Stimulated activated CD8-positive, alpha-beta memory T cell treated with anti-CD3 and anti-CD28 coated beads, Interleukin-15, amount 100 ng/mL, for 4 hours (primary cell): ENCODE measurements at regions not wholly inside any gene's neighbourhood (a gene's known extent, or its start where the extent isn't known, plus 50 kb on each side); places are given as distances from the start of the nearest gene placed in this dataset.
"Not testable (repeated sequence)": the region's sequence is repeated elsewhere in the genome, so short reads cannot be mapped to it uniquely, and the experiment has no call there.

Source experiments
- DNase-seq, 2 donors: peaks; one replicate each; pipeline ENCODE4 v3.0.0-alpha.2; 2020; ENCODE audit warnings: low read depth in 2 of 2

DNA sequence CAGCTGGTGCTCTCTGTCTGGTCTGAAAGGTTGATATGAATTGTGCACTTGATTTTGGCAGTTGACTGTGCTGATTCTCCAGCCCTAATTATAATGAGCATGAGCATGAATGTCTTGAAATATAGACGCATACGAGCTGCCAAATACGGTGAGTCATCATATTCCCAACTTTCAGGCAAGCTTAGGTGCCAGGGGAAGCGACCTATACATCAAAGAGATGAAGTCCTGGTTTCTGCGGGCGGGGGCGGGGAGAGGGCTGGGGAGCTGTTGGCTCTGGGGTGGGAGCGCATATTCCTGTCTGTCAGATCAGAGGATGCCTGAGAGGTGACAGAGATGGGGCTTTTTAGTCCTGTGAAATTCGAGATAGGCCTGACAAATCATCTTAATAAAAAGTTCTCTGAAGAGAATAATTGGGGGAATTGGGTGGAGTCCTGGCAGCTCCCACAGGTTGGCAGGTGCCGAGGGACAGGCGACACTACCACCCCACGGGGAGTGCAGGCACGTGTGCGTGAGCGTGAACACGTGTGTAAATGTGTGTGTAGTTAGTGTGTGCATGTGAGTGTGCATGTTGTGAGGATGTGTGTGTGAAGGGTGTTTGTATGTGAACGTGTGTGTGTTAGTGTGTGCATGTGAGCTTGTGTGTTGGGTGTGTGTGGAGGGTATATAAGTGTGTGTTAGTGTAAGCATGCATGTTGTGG is 865.3 kb downstream of the TBC1D22A start:
- DNase-seq: no peak

GRCh38 chr22:47626428-47627390 is 864.3 kb downstream of the TBC1D22A start:
- DNase-seq: no peak

DNA sequence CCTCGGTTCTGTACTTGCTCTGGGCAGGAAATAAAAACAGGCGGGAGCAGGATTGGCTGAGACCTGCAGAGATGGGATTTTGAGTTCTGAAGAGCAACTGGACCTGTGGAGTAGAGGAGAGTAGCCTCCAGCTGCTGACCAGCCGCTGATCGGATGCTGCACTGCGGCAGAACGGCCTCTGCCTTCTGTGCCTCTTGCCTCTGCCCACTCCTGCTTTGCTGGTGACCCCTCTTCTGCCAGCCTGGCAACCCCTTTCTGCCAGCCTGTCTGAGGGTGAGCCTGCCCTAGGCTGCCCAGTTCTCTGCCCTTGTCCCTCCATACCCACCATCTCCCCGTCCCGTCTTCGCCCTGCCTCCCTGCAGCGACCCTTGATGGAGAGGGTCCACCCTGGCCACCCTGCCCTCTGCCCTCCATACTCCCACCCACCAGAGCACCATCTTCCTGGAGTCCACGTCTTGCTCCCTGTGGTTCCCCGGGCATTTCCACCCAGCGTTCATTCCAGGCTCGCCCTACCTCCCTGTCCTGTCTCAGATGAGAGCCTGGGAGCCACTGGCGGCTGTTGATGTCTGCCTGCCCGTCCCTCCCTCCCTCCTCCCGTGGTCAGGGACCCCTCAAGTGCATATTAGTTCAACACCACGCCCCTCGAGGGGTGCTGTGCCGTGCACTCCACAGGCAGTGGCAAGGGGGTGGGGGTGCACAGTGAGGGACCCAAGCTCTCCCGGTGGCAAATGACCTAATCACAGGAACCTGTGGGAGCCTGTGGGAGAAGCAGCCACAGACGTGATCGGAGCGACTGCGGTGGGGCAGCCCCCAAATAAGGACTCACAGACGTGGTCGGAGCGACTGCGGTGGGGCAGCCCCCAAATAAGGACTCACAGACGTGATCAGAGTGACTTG is 863.3 kb downstream of the TBC1D22A start:
- no peak for DNase-seq

GRCh38 chr22:47625013-47625385 is 862.5 kb downstream of the TBC1D22A start:
- DNase-seq: no peak

DNA sequence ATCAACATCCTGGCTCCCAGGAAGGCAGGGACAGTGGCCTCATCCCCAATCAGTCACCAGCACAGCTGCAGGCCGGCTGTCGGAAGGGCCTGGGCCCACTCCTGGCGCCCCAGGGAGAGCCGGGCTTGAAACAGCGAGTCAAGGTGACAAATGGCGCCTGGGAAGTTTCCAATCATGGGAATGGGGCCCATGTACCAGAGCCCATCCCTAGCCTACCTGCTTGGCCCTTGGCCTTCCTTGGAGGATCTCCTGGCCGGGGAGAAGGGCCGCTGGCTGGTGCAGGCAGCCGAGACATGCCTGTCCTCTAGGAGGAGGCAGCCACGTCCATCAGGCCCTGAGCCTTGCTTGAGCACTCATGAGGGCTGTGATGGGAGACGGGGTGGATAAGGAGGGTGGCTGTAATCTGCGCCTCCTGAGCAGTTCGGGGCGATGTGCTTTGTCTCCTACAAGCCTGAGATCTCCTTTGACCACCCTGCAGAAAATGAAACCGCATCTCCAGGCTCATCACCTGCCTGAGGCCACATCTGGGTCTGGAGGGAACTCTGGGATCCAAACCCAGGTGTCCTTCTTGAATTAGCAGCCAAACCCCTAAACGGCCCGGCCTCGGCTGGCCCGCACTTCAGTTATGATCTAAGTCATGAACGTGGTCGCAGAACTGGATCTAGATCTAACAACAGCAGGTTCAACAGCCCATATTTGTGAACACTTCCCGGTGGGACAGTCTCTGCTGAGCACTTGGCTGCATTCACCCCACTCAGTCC is 862.0 kb downstream of the TBC1D22A start:
- no peak for DNase-seq

DNA sequence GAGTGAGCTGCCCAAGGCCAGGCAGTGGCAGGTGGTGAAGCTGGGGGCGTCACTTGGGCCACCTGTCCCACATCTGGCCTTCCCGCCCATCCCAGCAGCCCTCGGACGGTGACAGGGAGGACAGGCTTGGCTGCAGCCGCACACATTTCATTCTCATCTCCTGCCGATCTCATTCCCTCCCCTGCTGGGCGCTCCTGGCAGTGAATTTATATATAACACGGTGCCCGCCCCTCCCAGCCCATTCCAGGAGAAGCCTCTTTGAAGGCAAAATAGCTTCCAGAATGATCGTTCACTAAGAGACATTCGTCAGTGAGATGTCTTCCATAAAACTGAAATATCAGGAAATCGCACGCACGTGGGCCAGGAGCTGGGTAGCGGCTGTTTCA is 861.3 kb downstream of the TBC1D22A start:
- DNase-seq: no peak

DNA sequence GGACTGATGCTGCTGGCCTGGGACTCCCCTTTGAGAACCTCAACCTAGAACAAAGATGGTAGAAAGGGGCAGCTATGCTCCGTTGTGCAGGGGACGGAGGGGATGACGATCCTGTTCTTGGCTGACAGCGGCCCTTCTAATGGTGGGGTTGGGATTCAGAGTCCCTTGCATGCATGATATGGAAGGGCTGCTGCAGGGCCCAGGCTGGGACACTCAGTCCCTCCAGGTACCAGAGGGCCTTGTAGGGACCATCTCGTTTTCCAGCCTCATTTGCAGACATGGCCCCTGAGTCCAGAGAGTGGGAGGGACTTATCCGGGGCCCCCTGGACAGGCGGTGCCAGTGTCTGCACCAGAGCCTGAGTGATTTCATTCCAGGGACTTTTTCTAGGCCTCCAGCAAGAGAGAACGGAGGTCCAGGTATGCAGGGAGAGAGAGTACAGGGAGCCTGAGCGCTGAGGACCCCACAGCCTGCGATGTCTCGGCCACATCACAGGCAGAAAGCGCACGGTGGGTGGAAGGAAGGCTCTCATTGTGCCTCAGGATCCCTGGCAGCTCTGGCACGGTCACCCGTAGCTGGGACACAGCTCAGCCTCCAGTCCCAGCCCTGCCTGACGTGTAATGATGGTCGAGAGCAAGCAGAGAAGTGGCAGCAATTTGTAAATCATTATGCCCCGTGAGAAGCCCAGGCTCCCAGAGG is 860.8 kb downstream of the TBC1D22A start:
- DNase-seq: no peak

DNA sequence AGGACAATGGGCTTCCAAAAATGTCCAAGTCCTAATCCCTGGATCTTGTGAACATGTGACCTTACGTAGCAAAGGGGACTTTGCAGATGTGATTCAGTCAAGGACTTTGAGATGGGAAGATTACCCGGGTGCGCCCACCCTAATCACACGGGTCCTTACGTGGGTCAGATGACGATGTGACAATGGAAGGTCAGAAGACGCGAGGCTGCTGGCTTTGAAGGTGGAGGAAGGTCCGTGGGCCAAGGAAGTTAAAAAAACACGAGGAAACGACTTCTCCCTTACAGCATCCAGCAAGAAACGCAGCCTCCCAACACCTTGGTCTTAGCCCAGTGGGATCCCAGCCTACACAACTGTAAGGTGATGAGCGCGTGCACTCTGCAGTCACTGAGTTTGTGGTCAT is 860.1 kb downstream of the TBC1D22A start:
- DNase-seq: no peak

GRCh38 chr22:47621253-47621652 is 858.8 kb downstream of the TBC1D22A start:
- DNase-seq: no peak

GRCh38 chr22:47620391-47620790 is 857.9 kb downstream of the TBC1D22A start:
- DNase-seq: no peak

DNA sequence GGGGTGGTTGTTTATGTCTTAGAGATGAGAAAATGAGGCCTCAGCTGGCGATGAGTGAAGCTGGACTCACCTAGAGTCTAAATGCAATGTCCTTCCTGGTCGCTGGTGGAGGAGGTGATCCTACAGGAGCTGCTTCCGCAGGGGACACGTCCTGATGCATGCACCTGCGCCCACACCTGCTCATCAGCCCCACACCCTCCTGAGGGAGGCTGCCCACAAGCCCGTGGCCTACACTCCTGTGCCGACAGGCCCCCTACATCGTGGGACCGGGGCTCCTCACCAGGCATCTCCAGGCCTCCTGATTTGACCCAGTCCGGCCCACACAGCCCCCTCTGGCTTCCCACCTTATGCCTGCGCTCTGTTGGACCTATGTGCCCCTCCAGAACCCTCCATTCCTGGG is 857.2 kb downstream of the TBC1D22A start:
- no peak for DNase-seq

DNA sequence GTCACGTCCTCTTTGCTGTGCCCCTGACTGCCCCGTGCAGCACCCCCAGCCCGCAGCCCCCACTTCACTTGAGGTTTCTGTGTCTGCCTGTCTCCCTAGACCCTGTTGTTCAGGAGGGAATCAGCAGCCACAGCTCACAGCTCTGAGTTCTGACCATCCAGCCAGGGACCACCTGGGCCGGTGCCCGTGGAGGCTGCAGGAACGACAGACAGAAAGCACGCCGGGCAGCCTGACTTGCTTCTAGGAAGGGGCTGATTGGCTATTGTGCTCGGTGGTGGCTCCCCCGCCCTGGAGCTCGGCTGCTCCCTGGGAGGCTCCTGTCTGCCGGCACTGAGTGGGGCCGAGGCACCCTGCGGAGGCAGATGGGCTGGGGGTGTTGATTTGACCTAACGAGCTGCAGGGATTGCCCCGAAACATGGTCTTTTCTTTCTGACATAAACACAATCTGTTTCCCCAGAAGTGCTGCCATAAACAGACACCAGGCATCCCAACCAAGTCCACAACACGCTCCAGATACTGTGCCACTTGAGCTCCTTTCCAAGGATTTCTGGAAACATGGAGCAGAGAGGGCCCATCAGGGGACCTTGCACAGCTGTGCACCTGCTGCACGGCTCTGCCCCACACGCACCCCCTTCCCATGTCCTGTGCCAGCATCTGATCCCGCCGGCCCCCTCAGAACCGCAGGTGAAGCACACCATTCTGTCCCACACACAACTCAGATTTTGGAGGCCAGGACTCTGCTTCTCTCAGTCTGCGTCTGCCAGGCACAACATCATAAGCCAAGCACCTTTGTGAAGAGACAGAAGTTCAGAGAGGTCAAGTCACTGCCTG is 855.9 kb downstream of the TBC1D22A start:
- DNase-seq: no peak

DNA sequence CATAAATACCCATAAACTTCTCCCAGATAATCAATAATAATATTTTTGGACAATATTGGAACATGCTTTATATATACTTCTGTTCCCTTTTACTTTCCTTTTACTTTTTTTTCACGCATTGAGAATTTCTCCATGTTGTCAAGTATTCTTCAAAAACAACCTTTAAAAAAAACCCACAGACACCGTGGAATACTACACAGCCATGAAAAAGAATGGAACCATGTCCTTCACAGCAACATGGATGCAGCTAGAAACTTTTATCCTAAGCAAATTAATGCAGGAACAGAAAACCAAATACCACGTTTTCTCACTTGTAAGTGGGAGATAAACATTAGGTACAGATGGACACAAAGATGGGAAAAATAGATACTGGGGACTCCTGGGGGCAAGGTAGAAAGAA is 854.7 kb downstream of the TBC1D22A start:
- no peak for DNase-seq

DNA sequence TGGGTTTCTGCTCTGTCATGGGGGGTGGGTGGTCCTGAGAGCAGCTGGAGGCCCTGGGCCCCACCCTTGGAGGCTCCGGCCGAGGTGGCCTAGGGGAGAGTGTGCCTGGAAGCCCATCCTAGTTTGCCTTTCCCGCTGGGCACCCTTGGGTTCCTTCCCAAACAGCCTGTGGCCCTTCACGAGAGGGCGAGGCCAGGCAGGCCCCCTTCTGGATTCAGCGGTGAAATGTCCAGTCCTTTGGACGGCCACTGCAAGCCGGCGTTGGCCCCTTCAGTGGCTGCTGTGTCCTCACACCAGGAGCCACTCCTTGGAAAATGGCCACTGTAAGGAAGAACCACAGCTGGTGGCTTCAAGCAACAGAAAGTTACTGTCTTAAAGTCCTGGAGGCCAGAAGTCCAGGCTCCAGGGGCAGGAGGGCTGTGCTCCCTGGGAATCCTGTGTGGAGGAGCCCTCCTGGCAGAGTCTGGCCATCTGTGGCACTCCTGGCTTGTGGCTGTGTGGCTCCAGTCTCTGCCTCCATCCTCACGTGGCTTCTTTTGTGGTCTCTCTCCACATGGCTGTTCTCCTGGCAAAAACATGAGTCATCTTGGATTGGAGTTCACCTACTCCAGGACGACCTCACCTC is 854.1 kb downstream of the TBC1D22A start:
- no peak for DNase-seq

- no peak for DNase-seq
Measured at GRCh38 chr22:47615051-47615450, 852.6 kb downstream of the TBC1D22A start.

GRCh38 chr22:47613606-47614350 is 851.3 kb downstream of the TBC1D22A start:
- no peak for DNase-seq

GRCh38 chr22:47613181-47613580 is 850.7 kb downstream of the TBC1D22A start:
- DNase-seq: not testable (repeated sequence)

- DNase-seq: no peak
Measured at GRCh38 chr22:47612311-47612910, 850.0 kb downstream of the TBC1D22A start.
